GM18519 (cell line): ENCODE measurements at regions not wholly inside any gene's neighbourhood (a gene's known extent, or its start where the extent isn't known, plus 50 kb on each side); places are given as distances from the start of the nearest gene placed in this dataset.
"Not testable (repeated sequence)": the region's sequence is repeated elsewhere in the genome, so short reads cannot be mapped to it uniquely, and the experiment has no call there.

Experiments
- ATAC-seq: cut with Tn5 transposase; IDR thresholded peaks from one replicate; pipeline ENCODE4 v1.9.1; 2021; ENCODE audit warnings: mild to moderate bottlenecking, moderate library complexity; ENCODE audit not compliant: unreplicated experiment, low FRiP score

DNA sequence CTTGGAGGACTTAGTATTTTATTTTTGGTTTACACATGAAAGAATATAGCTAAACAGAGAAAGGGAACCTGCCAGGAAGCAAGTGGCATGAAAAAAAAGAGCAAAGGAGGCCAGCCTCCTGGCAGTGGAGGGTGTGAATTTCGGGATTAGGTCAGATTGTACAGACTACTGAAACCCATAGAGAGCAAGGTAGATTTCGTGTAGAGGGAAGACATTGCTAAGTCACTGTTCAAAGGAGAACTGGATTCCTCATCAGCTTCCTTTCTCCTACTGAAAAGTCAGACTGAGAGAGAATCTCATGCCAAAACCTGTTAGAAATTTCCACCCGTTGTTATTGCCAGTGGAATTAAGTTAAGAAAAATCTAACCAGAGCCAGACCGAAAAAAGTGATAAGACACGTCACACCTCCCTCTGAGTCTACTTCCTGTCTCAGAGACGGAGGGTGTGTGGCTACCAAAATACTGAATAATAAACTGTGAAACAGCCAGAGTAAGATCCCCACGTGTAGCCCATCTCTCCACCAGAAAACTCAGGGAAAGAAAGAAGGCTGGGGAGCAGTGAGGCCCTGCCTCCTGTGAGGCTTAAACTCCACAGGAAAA is 118.8 kb downstream of the SKIDA1 start:
- ATAC-seq: no peak

DNA sequence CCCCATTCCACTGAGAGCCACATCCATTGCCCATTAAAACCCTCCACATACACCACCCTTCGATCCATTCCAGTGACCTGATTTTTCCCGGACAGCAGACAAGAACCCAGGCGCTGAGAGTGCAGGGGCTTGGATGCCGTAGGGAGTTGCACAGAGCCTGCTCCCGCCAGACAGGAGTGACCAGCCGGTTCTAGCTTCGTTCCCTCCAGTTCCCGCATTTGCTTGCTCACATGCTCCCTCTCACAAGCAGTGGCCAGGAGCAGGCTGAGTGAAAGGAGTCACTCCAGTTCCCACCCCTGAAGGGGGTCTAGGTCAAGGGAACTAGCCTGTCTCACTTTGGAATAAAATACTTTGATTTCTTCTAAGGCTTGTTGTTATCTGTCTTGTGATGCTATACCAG is 119.5 kb downstream of the SKIDA1 start:
- ATAC-seq: no peak

DNA sequence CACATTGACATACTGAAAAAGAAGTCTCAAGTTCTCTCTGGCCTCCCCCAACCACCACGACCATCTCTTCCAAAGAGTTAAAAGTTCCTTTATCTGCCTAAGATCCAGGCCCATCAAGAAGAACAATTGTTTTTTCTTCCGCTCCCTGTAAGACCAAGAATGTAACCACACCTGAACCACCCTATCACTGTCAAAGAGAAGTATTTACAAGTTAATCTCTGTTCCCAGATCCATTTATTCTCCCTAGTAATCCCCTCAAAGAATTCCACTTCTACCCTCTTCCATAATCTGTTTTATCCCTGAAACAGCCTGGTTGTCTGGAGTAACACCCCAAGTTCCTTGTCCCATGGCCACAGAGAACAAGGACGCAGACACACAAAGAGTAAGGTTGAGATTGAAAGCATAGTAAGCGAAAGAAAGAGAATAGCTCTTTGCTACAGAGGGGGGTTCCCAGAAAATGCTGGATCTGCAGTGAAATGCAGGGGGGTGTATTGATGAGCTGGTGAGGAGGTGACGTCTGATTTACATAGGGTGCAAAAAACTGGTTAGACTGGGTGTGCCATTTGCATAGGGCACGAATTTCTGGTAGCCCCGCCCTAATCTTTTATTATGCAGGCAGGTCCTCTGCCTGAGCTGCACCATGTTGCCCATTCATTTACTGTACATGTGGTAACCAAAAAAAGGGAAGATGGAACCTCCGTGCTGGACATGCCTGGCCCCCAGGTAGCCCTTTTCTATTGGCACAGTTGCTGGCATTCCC is 122.0 kb downstream of the SKIDA1 start:
- no peak for ATAC-seq

DNA sequence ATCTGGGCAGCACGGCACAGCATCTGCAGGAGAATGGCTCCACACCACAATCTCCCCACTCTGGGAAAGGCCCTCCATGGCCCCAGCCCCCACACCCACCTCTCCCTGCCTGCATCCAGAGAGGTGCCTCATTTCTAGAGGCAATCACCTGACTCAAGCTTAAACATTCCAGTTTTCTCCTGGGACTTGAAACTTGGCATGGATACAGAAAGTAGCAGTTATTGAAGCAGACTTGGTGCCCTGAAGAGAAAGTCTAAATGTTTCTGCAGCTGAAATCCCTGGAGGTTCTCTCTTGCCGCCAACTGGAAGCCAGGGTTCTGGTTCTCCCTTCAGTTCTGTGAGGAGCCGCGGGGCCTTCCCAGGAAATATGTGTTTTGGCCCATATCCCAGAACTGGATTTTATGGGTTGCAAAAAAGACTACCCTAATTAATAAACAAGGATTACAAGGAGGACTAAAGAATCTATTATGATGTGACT is 122.8 kb downstream of the SKIDA1 start:
- ATAC-seq: no peak

DNA sequence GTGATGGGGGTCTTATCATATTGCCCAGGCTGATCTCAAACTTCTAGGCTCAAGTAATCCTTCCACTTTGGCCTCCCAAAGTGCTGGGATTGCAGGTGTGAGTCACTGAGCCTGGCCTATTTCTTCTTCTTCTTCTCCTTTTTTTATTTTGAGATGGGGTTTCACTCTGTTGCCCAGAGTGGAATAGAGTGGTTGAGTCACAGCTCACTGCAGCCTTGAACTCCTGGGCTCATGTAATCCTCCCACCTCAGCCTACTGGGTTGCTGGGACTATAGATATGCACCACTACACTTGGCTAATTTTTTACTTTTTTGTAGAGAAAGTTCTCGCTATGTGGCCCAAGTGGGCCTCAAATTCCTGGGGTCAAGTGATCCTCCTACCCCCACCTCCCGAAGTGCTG is 124.3 kb downstream of the SKIDA1 start:
- ATAC-seq: no peak

DNA sequence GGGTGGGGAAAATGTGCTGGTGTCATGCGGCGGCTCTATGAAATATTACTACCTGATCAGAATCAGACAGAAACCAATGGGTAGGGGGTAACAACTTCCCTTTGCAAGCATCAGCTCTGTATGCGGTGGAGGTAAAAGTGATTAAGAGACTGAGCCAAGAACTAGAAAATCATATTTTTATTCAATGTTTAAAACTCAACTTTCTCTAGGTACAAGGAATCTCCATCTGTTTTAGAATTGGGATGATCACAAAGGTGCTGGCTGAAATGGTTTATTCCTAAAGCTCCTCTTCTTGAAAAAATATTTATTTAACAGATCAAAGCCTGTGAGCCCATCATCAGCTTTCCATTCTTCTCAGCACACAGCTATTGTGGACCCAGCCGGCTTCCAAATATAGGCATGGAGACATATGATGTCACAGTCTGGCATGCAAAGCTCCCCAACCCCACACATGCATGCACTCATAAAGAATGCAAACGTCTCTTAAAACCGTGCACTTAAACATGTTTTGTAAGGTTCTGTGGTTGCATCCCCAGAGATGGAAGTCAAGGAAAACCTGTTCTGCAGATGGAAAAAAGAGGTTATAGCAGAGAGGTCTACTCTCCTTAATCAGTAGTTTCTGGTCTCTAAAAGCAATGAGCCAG is 126.0 kb downstream of the SKIDA1 start:
- ATAC-seq: no peak

DNA sequence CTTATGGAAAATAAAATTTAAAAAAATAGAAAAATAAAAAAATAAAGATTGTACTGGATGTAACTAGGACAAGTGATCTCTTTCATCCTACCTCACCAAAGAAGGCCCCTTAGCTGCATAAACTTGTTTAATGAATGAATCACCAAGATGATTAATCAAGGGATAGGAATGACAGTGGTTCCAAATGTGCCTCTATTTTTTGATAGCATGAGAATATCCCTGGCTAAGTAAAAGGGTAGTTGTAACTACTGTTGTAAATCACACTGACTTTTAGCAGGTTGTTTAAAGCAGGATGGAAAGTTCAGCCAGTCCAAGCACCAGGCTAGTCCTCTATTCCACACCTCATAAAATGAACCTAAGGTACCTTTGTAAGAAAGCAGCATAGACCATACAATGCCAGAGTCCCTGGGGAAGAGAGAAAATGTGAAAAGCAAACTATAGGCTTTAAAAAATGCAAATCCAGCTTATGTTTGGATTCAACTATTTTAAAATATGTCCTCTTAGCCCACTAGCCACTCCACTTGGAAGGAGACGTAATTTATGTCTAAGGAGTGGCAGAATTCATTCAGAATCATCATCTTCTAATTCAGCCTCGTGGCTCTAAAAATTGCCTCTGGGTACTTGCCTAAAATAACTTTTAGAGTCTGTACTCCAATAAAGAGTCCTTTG is 126.8 kb downstream of the SKIDA1 start:
- ATAC-seq: no peak

DNA sequence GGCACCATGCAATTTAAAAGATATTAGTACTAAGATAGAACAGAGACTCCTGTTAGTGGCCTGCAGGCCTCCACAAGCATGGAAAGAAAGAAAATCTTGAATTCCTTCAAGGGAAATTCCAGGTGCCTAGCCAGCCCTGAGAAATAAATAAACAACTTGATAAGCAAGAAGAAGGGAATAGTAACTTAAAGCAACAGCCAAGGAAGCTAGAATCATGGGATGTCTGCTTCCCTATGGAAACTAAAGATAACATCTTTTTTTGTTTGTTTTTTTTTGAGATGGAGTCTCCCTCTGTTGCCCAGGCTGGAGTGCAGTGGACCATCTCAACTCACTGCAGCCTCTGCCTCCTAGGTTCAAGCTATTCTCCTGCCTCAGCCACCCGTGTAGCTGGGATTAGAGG is 128.6 kb downstream of the SKIDA1 start:
- ATAC-seq: no peak

DNA sequence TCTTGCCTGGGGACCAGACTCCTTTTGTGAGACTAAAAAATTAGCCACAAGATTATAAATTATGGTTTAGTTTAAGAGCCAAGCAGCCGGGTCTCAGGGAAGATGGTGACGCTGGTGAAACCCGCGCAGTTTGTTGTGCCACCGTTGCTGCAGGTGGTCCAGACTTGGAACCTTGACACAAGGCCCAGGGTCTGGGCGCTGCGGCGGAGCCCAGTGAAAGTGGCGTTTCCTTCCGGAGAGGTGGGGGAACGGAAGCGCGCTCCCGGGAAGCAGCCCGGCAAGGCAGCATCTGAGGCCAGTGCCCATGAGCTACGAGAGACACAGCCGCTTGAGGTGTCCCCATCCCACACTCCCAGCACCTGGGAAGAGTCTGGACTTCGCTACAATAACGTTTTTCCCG is 131.6 kb downstream of the SKIDA1 start:
- no peak for ATAC-seq

DNA sequence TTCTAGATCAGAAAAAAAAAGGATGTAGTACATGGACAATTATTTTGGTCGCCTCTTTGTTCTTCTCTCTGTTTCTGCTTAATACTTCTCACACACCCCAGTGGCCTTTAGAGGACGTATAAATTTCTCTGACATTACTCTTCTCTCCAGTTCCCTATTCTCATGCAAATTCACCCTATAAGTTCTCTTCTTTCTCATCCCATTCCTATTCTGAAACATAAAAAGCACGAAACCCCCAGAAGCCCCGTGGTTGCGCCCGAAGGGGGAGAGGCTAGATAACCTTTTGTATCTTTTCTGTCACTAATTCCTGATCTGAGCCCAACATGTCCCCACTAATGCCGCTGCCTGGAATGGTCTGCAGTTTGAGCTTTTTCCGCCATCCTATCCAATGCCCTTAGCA is 136.9 kb downstream of the SKIDA1 start:
- ATAC-seq: no peak

DNA sequence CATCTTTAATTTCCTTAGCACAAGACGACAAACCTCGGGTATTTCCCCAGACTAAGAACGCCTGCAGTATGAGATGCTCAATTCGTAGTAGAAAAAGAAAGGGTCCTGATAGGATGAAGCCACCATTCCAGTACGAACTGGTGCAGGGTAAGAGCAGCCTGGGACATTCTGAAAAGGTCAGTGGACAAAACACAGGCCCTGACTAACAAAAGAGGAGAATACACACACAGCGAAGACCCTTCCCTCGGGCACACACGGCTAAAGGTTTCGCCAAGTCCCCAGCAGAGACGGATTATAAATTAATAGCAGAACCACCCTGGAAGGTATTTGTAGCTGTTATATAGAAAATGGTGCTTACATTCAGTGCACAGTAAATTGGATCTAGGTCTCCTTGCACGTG is 137.6 kb downstream of the SKIDA1 start:
- ATAC-seq: no peak

DNA sequence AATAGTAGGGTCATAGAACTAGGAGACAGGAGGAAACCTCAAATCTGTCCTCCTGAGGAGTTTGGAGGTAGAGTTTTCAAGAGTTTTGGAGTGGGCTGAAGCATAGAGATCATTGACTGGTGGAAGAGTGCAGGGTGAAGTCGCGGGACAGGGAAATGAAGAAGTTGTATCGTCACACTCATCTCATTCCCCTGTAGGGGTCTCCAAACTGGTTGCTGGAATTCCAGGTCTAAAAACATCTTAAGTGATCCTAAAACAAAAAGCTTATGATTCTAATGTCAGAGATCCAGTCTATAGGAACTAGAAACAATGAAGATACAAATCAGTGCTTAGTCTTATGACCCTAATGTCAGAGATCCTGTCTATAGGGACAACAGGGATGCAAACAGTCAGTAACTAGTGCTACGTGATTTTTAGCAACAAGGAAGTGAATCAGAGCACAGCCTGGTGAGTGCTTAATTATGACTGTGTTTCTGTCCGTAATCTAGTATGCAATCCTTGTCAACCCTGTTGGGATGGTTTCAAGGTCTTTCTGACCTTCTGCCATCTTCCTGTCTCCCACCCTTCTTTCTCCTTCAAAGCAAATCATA is 139.4 kb downstream of the SKIDA1 start:
- ATAC-seq: no peak

DNA sequence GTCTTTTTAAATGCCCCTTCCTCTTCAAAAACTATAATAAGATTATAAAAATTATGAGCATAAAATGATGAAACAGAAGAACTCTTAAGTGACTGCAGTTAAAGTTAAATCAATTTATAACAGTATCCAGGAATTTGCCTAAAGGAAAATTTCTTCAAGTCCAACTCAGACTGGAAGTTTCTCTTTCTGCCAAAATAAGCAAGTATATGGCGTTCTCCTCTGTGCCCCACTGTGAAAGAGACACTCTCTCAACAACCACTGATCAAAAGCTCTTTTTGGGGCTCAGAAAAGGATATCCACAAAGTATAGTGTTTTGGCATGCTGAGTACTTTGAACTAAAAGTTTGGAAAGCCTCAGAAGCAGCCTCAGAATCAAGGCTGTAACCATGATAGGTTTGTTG is 139.9 kb downstream of the SKIDA1 start:
- ATAC-seq: no peak

DNA sequence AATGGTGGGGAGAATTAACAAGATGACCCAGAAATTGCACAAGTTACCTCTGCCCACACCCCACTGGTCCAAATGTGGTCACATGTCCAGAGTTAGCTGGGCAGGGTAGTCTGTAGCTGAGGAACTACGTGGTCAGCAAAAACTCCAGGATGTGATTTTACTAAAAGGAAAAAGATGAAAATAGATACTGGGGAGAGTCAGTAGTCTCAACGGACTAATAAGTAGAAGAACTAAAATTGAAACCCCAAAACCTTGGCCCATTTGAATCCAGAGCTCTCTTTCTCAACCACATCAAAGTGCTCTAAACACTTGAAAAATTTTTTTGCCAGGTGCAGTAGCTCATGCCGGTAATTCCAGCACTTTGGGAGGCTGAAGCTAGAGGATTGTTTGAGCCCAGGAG is 146.3 kb downstream of the SKIDA1 start:
- no peak for ATAC-seq

DNA sequence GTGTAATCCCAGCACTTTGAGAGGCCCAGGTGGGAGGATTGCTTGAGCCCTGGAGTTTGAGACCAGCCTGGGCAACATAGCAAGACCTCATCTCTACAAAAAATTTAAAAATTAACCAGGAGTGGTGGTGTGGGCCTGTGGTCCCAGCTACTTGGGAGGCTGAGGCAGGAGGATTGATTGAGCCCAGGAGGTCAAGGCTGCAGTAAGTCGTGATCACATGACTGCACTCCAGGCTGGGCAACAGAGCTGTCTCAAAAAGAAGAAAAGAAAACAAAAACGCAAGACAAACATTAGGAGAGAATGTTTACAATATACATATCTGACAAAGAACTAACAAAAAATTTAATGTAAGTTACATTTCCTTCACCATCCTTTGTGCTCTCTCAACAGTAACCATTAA is 150.2 kb downstream of the SKIDA1 start:
- ATAC-seq: not testable (repeated sequence)

DNA sequence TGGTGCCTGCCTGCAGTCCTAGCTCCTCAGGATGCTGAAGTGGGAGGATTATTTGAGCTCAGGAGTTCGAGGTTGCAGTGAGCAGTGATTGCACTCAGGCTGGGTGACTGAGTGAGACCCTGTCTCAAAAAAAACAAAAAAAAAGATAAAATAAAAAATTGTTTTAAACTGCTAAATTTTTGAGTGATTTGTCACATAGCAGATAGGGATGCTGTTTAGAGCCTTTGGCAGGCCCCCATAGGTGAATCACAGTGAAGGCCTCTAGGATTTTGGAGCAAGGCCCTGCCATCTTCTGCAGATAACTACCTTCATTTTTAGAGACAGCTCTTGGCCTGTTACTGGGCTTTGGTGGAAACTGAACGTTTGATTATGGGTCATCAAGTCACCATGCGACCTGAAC is 151.6 kb downstream of the SKIDA1 start:
- ATAC-seq: not testable (repeated sequence)

DNA sequence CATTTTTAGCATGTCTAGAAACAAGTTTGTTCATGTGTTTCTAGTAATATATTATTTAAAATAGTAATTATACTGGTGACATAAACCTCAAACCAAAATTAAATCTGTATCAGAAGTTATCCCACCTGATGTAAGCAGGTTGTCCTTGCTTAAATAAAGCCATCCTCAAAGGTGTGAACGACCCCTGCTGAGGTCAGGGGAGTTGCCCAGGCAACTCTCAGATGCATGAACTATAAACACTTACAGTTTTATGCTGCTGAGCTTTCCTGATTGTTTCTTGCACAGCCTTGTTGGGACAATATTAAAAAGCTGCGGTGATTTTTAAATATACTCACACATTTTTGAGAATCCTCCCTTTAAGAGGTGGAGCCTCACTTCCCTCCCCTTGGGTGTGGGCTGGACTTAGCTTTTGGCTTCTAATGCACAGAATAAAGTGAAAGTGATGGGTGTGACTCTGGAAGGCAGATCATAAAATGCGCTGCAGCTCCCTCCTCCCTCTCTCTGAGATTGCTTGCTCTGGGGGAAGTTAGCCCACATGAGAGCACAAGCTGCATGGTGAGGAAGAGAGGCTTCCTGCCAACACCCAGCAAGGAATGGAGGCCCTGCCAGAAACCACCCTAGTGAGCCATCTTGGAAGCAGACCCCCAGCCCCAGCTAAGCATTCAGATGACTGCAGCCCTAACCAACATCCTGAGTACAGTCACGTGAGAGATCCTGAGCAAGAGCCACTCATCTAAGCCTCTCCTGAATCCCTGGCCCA is 152.7 kb downstream of the SKIDA1 start:
- peak; percentile 84 for ATAC-seq

DNA sequence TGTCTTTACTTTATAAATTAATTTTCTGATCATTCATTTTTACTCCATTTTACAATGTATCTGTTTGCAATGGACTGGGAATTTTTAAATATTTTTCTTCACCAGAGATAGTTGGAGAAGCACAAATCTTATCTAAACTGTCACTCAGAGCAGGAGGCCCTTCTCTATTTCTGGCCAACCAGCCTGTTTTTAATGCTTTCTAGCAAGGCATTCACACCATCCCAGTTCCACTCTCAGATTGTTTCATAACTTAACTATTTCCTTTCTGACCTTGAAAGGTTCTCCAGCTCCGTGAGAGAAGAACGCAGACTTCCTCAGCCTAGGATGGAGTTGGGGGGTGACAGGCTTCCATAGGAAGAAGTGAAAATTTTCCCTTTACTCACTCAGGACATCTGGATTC is 155.8 kb downstream of the SKIDA1 start:
- ATAC-seq: no peak

DNA sequence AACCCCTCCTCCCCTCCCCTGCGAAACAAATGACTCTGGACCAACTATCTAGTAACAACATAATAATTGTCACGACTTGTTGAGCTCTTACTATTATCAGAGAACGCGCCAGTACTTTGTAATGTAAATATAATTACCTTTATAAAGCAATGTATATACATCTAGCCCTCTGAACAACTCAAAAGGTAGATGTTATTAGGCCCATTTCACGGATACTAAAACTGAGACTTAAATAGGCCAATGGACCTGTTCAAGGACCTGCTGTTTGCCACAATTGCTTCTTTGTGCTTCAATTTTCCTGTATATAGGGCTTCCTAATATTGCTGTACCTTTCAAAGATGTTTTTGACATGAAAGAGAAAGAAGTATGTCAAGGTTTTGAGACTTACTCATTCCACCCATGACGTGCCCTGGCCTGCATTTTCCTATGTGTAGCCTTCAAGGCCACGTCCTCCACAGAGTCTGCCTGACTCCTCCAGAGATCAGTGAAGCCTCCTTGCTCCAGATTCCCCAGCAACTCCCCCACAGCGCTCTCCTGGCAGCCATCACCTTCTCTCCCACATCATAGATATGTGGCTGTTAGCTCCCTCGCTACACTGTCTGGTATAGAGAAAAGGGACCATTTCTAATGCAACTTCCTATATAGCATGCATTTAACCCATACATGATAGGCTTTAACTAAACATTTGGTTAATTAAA is 156.6 kb downstream of the SKIDA1 start:
- ATAC-seq: no peak
